Esophagus squamous epithelium (tissue), 4 donors: ENCODE measurements at regions not wholly inside any gene's neighbourhood (a gene's known extent, or its start where the extent isn't known, plus 50 kb on each side); places are given as distances from the start of the nearest gene placed in this dataset.

Experiments
- CTCF ChIP-seq, 6 experiments: fragments of 450-650 bp in 4 of 6; fragments of 200-600 bp in 2 of 6; sonication (generic) in 2 of 6; IDR thresholded peaks; one replicate each; pipeline ENCODE4 v1.5.1; 2016 to 2019; ENCODE audit warnings: antibody characterized with exemption in 6 of 6, mild to moderate bottlenecking in 4 of 6, moderate library complexity in 4 of 6
- POLR2A ChIP-seq, 4 donors: fragments of 450-650 bp; IDR thresholded peaks; one replicate each; pipeline ENCODE4 v1.6.1; 2017; ENCODE audit warnings: antibody characterized with exemption in 4 of 4, mild to moderate bottlenecking in 4 of 4, moderate library complexity in 3 of 4

GRCh38 chr11:90414221-90414620, 191.4 kb upstream of the CHORDC1 start:
- TF ChIP-seq CTCF (IDR thresholded peaks at IDR 0.05) = no peak
- TF ChIP-seq POLR2A (IDR thresholded peaks at IDR 0.05) = no peak
